Mucosa of descending colon (tissue), 3 donors: ENCODE measurements at regions not wholly inside any gene's neighbourhood (a gene's known extent, or its start where the extent isn't known, plus 50 kb on each side); places are given as distances from the start of the nearest gene placed in this dataset.

Experiments
- ATAC-seq: fragments of 200-7000 bp; cut with Tn5 transposase; one replicate; pipeline ENCODE4 v1.9.1; 2020; ENCODE audit warnings: mild to moderate bottlenecking, moderate library complexity
- DNase-seq, 3 donors: peaks; one replicate each; pipeline ENCODE4 v3.0.0-alpha.2; 2020
- H3K36me3 ChIP-seq: fragments of 200-600 bp; one replicate; pipeline ENCODE4 v1.8.0; 2021; ENCODE audit warnings: low read depth, mild to moderate bottlenecking
- H3K4me1 ChIP-seq: fragments of 200-600 bp; one replicate; pipeline ENCODE4 v1.8.0; 2021; ENCODE audit warnings: low read depth, mild to moderate bottlenecking
- H3K4me3 ChIP-seq: fragments of 200-600 bp; one replicate; pipeline ENCODE4 v1.8.0; 2021; ENCODE audit warnings: mild to moderate bottlenecking
- H3K9me3 ChIP-seq: fragments of 200-600 bp; one replicate; pipeline ENCODE4 v1.8.0; 2021; ENCODE audit warnings: mild to moderate bottlenecking
- CTCF ChIP-seq: fragments of 200-600 bp; IDR thresholded peaks from one replicate; pipeline ENCODE4 v1.8.0; 2022; ENCODE audit warnings: antibody characterized with exemption, mild to moderate bottlenecking
- intact Hi-C, 2 donors: fragments of 100-400 bp; cut with DNase I in 1 of 2; cut with micrococcal nuclease in 1 of 2; formaldehyde crosslinking; loops; one replicate each; pipeline versions ENCODE4 v1.11.0 to v1.11.1; 2022; cut with DNase I, micrococcal nuclease
- donor health status: DM: no; HTN: no; CAD: no; lungs with moderate emphysema.
- donor health status: DM: no; HTN: no; CAD: no.
- donor health status: DM: no; HTN: yes; CAD: no.

- H3K36me3 ChIP-seq: no peaks in the 10 kb centered on the region
These were observed 134.1 kb upstream of the VRK1 start for GRCh38 chr14:96663076-96663475.

GRCh38 chr14:96663491-96664067, 133.6 kb upstream of the VRK1 start:
- intact Hi-C loops: no loop called here
- Histone ChIP-seq H3K9me3 (no peaks in the 10 kb centered on the region), H3K4me1 (no peaks in the 10 kb centered on the region), H3K36me3 (no peaks in the 10 kb centered on the region), H3K4me3 (no peak overlapping the region)
- no peak for DNase-seq
- no peak for TF ChIP-seq CTCF
- no peak for ATAC-seq

More at GRCh38 chr14:96663076-96663475, 134.1 kb upstream of the VRK1 start:
- no peak for TF ChIP-seq CTCF
- intact Hi-C loops: no loop called here
- Histone ChIP-seq H3K4me3 (no peak overlapping the region), H3K9me3 (no peaks in the 10 kb centered on the region), H3K4me1 (no peaks in the 10 kb centered on the region)
- DNase-seq (no peak), ATAC-seq (no peak)

GRCh38 chr14:96666088-96666487, 131.1 kb upstream of the VRK1 start:
- Histone ChIP-seq H3K4me3 (no peak overlapping the region), H3K9me3 (no peaks in the 10 kb centered on the region), H3K4me1 (no peaks in the 10 kb centered on the region), H3K36me3 (no peaks in the 10 kb centered on the region)
- DNase-seq (no peak), ATAC-seq (no peak)
- intact Hi-C loops: no loop called here
- no peak for TF ChIP-seq CTCF

- DNase-seq (no peak), ATAC-seq (no peak)
- intact Hi-C loops: no loop called here
- Histone ChIP-seq H3K9me3 (no peaks in the 10 kb centered on the region), H3K4me1 (no peaks in the 10 kb centered on the region), H3K36me3 (no peaks in the 10 kb centered on the region), H3K4me3 (no peak overlapping the region)
- no peak for TF ChIP-seq CTCF
These were observed 126.8 kb upstream of the VRK1 start for GRCh38 chr14:96670391-96670790.

GRCh38 chr14:96671218-96671617, 126.0 kb upstream of the VRK1 start:
- intact Hi-C loops: no loop called here
- ATAC-seq: no peak
- DNase-seq: no peak
- no peak overlapping the region for H3K4me3 ChIP-seq
- H3K4me1 ChIP-seq: no peaks in the 10 kb centered on the region
- H3K36me3 ChIP-seq: no peaks in the 10 kb centered on the region
- no peak for TF ChIP-seq CTCF
- H3K9me3 ChIP-seq: no peaks in the 10 kb centered on the region

- ATAC-seq (no peak), DNase-seq (no peak)
- TF ChIP-seq CTCF: no peak
- Histone ChIP-seq H3K9me3 (no peaks in the 10 kb centered on the region), H3K36me3 (no peaks in the 10 kb centered on the region), H3K4me3 (no peak overlapping the region), H3K4me1 (no peaks in the 10 kb centered on the region)
- intact Hi-C loops: no loop called here
These were observed 123.5 kb upstream of the VRK1 start for GRCh38 chr14:96673706-96674105.
